HG02623 (cell line): ENCODE measurements at regions not wholly inside any gene's neighbourhood (a gene's known extent, or its start where the extent isn't known, plus 50 kb on each side); places are given as distances from the start of the nearest gene placed in this dataset.

Source experiments
- ATAC-seq: cut with Tn5 transposase; IDR thresholded peaks from one replicate; pipeline ENCODE4 v1.9.1; 2021; ENCODE audit warnings: moderate library complexity; ENCODE audit not compliant: unreplicated experiment

GRCh38 chr14:101001311-101002069 lies 98.0 kb upstream of the RTL1 start:
- no peak for ATAC-seq

DNA sequence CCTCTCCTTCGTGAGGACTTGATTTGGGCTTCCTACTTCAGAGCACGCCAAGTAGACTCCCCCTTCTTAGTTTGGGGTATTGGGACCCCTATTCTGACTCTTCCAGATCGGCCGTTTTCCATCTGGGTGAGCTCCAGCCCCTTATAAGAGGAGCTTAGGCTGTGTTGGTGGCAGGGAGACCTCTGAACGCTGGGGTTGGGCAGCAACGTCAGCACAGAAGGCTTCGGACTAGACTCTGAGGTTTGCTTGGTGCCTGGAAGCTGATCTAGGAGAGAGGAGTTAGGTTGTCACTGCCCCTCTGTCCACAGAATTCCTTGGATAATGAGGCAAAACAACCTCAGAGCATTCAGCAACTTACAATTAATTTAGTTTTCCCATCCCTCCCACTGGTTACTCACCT lies 99.2 kb upstream of the RTL1 start:
- no peak for ATAC-seq

GRCh38 chr14:101004176-101004575 lies 100.7 kb upstream of the RTL1 start:
- ATAC-seq, result no peak

- no peak for ATAC-seq
Measured at GRCh38 chr14:101004954-101005353, 101.4 kb upstream of the RTL1 start.

DNA sequence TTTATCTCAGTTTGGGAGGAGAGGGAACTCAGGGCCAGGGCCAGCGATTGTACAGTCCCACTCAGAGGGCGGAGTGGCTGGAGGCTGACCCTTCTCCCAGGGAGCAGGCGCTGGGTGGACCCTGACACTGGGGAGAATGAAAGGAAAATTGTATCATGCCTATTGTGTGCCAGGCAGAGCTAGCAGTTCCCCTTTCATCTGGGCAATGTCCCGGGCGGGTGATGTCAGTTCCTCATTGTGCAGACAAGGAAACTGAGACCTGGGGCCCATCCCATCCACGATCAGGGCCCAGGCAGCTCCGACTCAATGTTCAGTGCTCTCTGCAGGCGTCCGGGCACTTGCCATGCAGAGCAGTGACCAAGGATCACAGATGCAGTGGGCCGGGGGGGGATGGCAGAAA lies 101.9 kb upstream of the RTL1 start:
- ATAC-seq, result no peak

DNA sequence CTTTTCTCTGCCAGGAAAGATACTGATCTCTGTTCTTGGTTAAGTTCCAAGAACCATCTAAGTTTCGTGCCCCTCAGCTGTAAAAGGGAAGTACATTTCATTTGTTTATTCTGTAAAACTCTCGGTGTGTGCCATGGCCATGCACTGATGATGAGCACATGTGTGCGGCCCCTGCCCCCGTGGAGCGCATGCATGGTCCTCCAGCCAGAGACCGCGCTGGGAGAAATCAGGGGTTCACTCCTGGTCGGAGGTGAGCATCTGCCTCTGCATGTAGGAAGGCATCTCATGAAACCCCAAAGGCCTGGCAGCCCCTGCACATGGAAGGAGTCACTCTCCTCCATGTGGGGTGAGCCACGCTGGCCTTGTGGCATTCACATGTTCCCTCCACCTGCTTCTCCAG lies 102.5 kb upstream of the RTL1 start:
- no peak for ATAC-seq

DNA sequence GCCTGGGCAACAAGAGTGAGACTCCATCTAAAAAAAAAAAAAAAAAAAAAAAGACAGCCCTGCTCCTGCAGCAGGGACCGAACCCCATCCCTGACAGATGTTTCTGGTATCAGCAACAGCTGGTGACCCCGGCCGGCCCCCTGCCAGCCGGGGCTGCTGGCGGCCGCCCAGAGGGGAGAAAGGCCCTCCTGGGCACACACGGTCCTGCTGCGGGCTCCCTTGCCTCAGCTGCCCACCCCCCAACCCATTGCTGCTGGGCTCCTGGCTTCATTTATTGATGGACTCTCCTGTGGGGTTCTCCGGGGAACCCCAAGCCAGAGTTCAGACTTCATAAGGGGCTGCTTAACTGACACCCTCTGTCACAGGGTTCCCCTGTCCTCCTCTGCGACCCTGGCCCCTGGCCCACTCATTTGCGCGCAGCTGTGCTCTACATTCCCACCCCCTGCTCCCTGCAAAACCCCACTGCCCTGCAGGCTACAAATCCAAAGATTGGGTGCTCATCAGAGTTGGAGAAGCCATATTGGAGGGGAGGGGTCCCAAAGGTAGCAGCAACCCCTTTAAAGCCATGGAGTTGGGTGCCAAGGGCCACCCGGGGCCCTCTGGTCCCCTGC lies 103.6 kb upstream of the RTL1 start:
- ATAC-seq, result no peak

DNA sequence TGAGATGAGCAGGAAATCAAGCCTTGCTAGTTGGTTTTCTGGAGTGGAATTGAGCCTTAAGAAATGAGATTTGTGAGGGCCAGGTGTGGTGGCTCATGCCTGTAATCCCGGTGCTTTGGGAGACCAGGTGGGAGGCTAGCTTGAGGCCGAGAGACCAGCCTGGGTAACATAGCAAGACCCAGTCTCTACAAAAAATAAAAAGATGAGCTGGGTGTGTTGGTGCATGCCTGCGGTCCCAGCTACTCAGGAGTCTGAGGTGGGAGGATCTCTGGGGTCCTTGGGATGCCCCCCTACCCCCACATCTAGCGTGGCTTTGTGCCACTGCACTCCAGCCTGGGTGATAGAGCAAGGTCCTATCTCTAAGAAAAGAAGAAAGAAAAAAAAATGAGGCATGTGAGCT lies 104.2 kb upstream of the RTL1 start:
- no peak for ATAC-seq

DNA sequence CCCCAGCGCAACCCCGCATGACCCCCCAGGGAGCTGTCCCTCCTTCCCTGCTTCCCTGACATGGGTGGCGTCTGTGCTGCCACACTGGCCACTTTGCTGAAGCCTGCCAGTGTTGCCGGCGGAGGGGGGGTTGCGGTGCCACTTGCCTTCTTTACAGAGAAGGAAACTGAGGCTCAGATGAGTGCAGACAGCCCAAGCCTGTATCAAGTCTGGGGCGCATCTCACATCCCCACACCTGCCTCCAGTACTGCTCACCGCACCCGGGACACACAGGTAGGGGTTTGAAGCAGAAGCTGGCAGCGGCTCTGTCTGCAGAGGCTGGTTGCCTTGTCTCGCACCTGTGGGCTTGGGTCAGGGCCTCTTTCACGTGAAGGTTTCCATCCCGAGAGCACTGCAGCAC lies 104.7 kb upstream of the RTL1 start:
- ATAC-seq, result no peak

DNA sequence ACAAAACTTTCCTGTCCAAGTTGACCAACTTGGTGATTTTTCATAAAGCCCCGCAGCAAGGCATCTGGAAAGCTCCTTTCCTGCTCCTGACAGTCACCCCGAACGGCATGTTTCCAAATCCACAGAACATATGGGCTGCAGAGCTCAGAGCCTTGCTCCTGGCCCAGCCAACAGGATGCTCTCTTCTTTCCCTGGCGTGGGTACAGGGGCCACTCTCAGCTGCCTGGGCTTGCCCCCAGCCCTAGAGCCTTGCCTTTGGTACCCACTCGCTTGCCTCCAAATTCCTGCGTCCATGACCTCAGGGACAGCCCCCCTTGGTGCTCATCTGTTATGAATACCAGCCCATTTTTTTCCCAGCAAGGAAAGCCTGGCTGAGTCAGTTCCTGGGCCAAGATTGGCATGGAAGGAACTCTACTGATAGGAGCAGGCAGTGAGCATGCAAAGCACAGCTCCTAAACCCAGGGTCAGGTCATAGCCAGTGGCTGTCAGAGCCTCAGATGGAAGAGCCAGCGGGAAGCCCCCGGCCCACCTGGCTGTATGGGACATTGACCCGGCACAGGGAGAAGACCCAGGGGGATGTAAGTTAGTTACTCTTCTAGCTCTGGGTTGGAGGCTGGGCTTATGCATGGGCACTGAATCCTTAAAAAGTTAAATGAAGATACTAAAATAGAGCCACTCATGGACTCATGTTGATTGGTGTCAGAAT lies 105.3 kb upstream of the RTL1 start:
- ATAC-seq, result no peak

DNA sequence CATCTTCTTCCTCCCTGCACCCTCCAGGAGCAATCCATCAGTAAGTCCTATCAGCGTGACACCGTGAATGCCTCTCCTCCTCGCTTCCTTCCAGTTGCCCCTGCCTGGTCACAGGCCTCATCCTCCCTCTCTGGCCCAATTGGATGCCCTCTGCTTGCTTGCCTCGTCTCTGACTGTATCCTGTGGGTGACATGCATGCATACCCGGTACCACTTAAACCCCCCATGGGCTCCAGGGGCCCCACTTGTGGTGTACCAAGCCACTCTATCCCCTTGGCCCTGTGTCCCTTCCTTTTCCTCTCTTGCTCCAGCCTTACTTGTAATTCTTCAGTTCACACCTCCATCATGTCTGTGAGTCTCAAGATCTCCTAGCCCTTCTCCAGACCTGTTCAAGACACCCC lies 106.0 kb upstream of the RTL1 start:
- no peak for ATAC-seq

GRCh38 chr14:101010293-101010692 lies 106.8 kb upstream of the RTL1 start:
- ATAC-seq, result no peak

DNA sequence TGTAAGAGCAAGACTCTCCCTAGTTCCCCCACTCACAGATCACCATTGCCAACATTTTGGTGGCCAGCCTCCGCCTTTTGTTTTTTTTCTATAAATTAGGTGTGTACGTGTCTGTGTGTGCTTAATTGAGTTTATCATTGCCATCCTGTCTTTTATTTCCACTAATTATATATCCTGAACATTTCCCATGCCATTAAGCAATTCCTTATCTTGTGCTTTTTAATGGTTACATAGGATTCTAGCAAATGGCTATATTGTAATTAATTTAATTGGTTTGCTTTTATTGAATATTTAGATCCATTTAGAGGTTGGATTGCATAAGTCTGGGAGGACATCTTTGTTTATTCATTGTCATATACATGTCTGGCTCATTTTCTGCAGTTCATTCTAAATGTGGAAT lies 107.3 kb upstream of the RTL1 start:
- no peak for ATAC-seq

DNA sequence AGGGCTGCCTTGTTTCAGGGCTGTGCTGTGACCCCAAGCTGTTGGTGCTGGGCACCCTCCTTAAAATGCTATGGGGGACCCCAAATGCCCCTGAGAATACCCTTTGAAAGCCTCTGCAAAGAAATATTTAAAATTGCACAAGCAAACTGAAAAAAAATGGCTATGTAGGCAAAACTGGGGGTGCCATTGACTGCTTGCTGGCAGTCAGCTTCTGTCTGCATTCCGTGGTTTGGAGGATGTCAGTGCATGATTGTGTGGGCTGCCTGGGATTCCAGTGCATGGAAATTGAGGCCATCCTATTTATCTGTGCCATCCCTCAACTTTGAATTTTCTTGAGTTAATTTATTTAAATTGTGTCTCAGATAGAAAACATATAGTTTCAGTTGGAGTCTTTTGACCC lies 113.7 kb upstream of the RTL1 start:
- ATAC-seq, result no peak

DNA sequence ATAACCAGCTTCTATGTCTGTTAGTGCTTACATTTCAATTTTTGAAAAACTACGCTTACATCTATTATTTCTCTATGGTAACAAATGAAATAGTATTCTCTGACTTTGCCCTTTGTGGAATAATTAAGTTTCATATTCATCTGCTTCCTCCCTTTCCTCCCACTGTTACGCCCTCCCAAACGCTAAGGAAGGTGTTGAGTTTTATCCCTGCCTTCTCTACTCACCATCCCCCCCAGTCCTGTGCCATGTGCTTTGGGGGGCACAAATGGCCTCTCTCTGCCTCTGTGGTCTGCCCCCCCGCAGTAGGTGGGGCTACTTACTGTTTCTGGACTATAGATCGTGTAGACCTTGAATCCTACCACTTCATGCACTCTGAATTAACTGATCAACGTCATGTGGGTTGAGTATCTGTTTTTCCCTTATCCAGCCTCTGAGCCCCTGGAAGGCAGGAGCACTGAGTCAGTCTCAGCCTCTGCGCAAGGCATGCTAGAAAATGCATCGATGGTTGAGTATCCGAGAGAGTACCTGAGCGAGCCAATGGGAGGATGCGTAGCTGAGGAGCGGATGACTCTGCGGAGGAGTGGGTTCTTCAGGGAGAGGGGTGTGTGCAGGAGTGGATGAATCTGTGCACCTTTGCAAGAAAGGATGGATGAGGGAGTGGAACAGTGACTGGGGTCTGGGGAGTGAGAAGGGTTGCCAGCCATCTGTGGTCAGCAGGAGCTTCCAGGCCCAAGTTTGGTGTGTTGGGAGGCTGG lies 114.5 kb upstream of the RTL1 start:
- no peak for ATAC-seq

GRCh38 chr14:101018561-101019290 lies 115.2 kb upstream of the RTL1 start:
- no peak for ATAC-seq

DNA sequence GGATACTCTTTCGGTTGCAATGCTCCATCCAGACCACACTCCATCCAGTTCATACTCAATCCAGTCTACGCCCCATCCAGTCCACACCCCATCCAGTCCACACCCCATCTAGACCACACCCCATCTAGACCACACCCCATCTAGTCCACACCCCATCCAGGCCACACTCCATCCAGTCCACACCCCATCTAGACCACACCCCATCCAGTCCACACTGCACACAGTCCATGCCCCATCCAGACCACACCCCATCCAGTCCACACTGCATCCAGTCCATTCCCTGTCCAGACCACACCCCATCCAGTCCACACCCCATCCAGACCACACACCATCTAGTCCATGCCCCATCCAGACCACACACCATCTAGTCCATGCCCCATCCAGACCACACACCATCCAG lies 116.0 kb upstream of the RTL1 start:
- ATAC-seq, result no peak

- no peak for ATAC-seq
Measured at GRCh38 chr14:101019990-101020710, 116.6 kb upstream of the RTL1 start.

GRCh38 chr14:101020834-101021370 lies 117.4 kb upstream of the RTL1 start:
- no peak for ATAC-seq

DNA sequence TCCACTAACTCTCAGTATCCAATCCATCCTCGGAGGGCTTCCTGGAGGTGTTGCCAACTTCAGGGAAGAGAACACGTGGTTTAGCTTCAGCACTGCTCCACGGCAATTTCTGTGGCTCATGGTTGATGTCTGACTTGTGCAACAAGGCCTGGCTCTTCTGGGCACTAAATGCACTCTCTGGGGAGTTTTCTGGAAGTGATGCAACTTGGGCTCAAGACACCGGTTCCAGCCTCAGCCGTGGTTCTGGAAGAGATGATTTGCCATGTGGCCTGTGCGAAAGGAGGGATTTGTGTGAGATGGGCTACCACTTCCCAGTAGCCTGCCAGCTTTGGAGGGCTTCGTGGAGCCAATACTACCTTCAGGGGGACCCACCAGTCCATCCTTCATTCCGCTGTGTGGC lies 118.6 kb upstream of the RTL1 start:
- ATAC-seq, result no peak
